ENCODE measurements at regions not wholly inside any gene's neighbourhood (a gene's known extent, or its start where the extent isn't known, plus 50 kb on each side); places are given as distances from the start of the nearest gene placed in this dataset.

DNA sequence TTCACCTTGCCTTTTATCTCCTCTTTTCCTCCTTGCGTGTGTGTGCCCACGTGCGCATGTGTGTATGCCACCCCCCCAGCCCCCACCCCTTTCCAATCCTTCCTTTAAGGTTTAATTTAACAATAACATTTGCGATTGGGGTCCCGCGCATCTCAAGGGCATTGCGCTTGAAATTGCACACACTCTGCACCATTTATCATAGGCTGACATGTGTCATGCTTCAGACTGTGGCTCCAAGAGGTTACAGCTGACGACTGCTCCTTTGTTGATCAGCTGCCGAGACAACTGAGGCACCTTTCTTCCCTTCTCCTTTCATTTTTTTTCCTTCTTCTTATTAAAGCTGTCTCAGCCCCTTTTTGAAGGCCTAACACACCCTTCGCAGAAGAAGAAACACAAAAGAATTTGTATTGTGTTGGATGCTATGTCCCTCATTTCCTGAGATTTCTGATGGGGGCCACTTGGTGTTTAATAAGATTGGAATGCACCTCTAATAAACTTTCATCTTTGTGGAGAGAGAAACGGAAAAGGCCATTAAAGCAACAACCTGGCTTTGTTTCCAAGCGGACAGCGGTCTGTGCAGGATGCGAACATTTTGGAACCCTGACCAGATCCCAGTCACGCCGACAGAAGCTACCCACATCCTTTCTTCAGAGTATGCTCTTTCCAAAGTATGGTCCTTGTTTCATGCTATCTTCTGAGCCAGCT lies 470.1 kb downstream of the MCTP2 start:
- TF ChIP-seq, protein P1, sequence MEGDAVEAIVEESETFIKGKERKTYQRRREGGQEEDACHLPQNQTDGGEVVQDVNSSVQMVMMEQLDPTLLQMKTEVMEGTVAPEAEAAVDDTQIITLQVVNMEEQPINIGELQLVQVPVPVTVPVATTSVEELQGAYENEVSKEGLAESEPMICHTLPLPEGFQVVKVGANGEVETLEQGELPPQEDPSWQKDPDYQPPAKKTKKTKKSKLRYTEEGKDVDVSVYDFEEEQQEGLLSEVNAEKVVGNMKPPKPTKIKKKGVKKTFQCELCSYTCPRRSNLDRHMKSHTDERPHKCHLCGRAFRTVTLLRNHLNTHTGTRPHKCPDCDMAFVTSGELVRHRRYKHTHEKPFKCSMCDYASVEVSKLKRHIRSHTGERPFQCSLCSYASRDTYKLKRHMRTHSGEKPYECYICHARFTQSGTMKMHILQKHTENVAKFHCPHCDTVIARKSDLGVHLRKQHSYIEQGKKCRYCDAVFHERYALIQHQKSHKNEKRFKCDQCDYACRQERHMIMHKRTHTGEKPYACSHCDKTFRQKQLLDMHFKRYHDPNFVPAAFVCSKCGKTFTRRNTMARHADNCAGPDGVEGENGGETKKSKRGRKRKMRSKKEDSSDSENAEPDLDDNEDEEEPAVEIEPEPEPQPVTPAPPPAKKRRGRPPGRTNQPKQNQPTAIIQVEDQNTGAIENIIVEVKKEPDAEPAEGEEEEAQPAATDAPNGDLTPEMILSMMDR (IDR thresholded peaks at IDR 0.05; ENCODE audit: insufficient read depth, low read length) = no peak
- TF ChIP-seq SPI1 (IDR thresholded peaks at IDR 0.05; ENCODE audit: borderline replicate concordance, low read depth) (no peak), GABPA (IDR thresholded peaks at IDR 0.05; ENCODE audit: low read depth) (no peak), POLR2AphosphoS5 (IDR thresholded peaks at IDR 0.05; ENCODE audit: low read depth) (no peak)
- TF ChIP-seq, protein P2, sequence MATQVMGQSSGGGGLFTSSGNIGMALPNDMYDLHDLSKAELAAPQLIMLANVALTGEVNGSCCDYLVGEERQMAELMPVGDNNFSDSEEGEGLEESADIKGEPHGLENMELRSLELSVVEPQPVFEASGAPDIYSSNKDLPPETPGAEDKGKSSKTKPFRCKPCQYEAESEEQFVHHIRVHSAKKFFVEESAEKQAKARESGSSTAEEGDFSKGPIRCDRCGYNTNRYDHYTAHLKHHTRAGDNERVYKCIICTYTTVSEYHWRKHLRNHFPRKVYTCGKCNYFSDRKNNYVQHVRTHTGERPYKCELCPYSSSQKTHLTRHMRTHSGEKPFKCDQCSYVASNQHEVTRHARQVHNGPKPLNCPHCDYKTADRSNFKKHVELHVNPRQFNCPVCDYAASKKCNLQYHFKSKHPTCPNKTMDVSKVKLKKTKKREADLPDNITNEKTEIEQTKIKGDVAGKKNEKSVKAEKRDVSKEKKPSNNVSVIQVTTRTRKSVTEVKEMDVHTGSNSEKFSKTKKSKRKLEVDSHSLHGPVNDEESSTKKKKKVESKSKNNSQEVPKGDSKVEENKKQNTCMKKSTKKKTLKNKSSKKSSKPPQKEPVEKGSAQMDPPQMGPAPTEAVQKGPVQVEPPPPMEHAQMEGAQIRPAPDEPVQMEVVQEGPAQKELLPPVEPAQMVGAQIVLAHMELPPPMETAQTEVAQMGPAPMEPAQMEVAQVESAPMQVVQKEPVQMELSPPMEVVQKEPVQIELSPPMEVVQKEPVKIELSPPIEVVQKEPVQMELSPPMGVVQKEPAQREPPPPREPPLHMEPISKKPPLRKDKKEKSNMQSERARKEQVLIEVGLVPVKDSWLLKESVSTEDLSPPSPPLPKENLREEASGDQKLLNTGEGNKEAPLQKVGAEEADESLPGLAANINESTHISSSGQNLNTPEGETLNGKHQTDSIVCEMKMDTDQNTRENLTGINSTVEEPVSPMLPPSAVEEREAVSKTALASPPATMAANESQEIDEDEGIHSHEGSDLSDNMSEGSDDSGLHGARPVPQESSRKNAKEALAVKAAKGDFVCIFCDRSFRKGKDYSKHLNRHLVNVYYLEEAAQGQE (IDR thresholded peaks at IDR 0.05; ENCODE audit: insufficient replicate concordance, low read depth) = no peak
- H3K27ac ChIP-seq (replicated peaks) = no peak overlapping the region
- no peak overlapping the region for H3K4me3 ChIP-seq (replicated peaks; ENCODE audit: insufficient read depth, low read length)

DNA sequence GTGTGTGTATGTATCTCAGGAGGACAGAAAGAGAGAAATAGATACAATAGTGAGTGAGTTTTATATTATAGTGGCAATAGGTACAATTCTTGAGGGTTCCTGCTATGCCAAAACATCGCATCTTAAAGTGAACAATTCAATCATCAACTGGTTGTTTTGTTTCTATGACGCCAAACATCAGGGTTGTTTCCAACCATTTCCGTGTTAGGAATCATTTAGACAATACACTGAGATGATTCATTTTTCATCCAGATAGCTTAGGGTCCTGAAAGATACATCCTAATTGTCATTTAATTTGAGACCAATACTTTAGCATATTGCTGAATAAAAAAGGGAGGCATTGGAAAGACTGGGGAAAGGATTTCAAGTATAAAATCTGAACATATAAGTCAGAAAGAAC lies 472.2 kb downstream of the MCTP2 start:
- H3K27me3 ChIP-seq (ENCODE audit: insufficient read depth, poor library complexity, severe bottlenecking) = no peaks in the 10 kb centered on the region
- no peak for DNase-seq (ENCODE audit: low read depth in 1 of 2, low spot score in 1 of 2)
- no peak for TF ChIP-seq SPI1 (IDR thresholded peaks at IDR 0.05; ENCODE audit: borderline replicate concordance, low read depth)
- TF ChIP-seq, protein P2 (IDR thresholded peaks at IDR 0.05; ENCODE audit: insufficient replicate concordance, low read depth) = no peak
- TF ChIP-seq, protein P1 (IDR thresholded peaks at IDR 0.05; ENCODE audit: insufficient read depth, low read length) = no peak
- no peak for TF ChIP-seq POLR2AphosphoS5 (IDR thresholded peaks at IDR 0.05; ENCODE audit: low read depth)
- no peak for TF ChIP-seq GABPA (IDR thresholded peaks at IDR 0.05; ENCODE audit: low read depth)
- H3K4me3 ChIP-seq (replicated peaks; ENCODE audit: insufficient read depth, low read length) = no peak overlapping the region
- no peak overlapping the region for H3K27ac ChIP-seq (replicated peaks)

More for the DNA sequence above, 470.1 kb downstream of the MCTP2 start:
- no peak for DNase-seq (ENCODE audit: low read depth in 1 of 2, low spot score in 1 of 2)
- no peaks in the 10 kb centered on the region for H3K27me3 ChIP-seq (ENCODE audit: insufficient read depth, poor library complexity, severe bottlenecking)

DNA sequence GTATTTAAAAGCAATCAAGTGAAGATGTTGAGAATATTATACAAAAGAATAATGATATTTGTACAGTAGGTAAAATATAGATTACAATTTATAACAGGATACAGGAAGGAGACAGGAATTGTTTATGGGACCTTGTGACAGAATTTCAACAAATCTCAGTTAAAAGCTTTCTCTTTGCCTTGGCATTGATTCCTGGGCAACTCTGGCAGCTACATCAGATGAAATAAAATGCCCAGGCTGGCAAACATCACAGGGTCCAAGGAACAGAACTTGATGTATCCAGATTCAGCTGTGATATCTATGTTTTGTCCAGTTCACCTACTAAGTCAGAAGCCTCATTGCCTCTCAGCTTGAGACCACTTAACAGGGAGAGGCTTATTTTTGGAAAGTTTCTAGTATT lies 473.1 kb downstream of the MCTP2 start:
- Histone ChIP-seq H3K4me3 (replicated peaks; ENCODE audit: insufficient read depth, low read length) (no peak overlapping the region), H3K27me3 (ENCODE audit: insufficient read depth, poor library complexity, severe bottlenecking) (no peaks in the 10 kb centered on the region), H3K27ac (replicated peaks) (no peak overlapping the region)
- DNase-seq (ENCODE audit: low read depth in 1 of 2, low spot score in 1 of 2) = no peak
- TF ChIP-seq GABPA (IDR thresholded peaks at IDR 0.05; ENCODE audit: low read depth) = no peak
- TF ChIP-seq, protein P1 (IDR thresholded peaks at IDR 0.05; ENCODE audit: insufficient read depth, low read length) = no peak
- no peak for TF ChIP-seq SPI1 (IDR thresholded peaks at IDR 0.05; ENCODE audit: borderline replicate concordance, low read depth)
- TF ChIP-seq, protein P2 (IDR thresholded peaks at IDR 0.05; ENCODE audit: insufficient replicate concordance, low read depth) = no peak
